H9 (cell line): ENCODE measurements at regions not wholly inside any gene's neighbourhood (a gene's known extent, or its start where the extent isn't known, plus 50 kb on each side); places are given as distances from the start of the nearest gene placed in this dataset.

Experiments used
- DNase-seq: peaks from one replicate; pipeline ENCODE4 v3.0.0-alpha.2; 2017
- H2AFZ ChIP-seq: one replicate; pipeline ENCODE4 v1.6.1; 2013; ENCODE audit warnings: mild to moderate bottlenecking, low read length, control low read depth, moderate library complexity
- H2AK5ac ChIP-seq: 2 replicates; pipeline ENCODE4 v1.6.1; 2013; ENCODE audit warnings: low read length, control low read depth, mixed read lengths; ENCODE audit not compliant: insufficient read length
- H2BK120ac ChIP-seq: one replicate; pipeline ENCODE4 v1.6.1; 2013; ENCODE audit warnings: low read depth, mild to moderate bottlenecking, low read length, control low read depth, inconsistent platforms; ENCODE audit not compliant: poor library complexity, severe bottlenecking
- H2BK12ac ChIP-seq: 2 replicates; pipeline ENCODE4 v1.6.1; 2013; ENCODE audit warnings: low read length, control low read depth, mixed read lengths, low read depth; ENCODE audit not compliant: insufficient read length
- H2BK15ac ChIP-seq: 2 replicates; pipeline ENCODE4 v1.6.1; 2013; ENCODE audit warnings: low read depth, low read length, control low read depth
- H2BK20ac ChIP-seq: one replicate; pipeline ENCODE4 v1.6.1; 2013; ENCODE audit warnings: low read depth, mild to moderate bottlenecking, low read length, control low read depth, inconsistent platforms; ENCODE audit not compliant: poor library complexity, severe bottlenecking
- H2BK5ac ChIP-seq: 2 replicates; pipeline ENCODE4 v1.6.1; 2013; ENCODE audit warnings: low read length, control low read depth, mixed read lengths; ENCODE audit not compliant: insufficient read length
- H3K14ac ChIP-seq: 2 replicates; pipeline ENCODE4 v1.6.1; 2013; ENCODE audit warnings: low read length, control low read depth; ENCODE audit not compliant: insufficient read depth
- H3K18ac ChIP-seq: 2 replicates; pipeline ENCODE4 v1.6.1; 2013; ENCODE audit warnings: low read depth, mild to moderate bottlenecking, mixed read lengths, low read length, control low read depth; ENCODE audit not compliant: insufficient read length
- H3K23ac ChIP-seq: 2 replicates; pipeline ENCODE4 v1.6.1; 2013; ENCODE audit warnings: low read length, control low read depth, mixed read lengths, low read depth; ENCODE audit not compliant: insufficient read length
- H3K23me2 ChIP-seq: 2 replicates; pipeline ENCODE4 v1.6.1; 2013; ENCODE audit warnings: low read depth, mild to moderate bottlenecking, mixed read lengths, low read length, control low read depth; ENCODE audit not compliant: insufficient read length, poor library complexity, severe bottlenecking
- H3K27ac ChIP-seq: 2 replicates; pipeline ENCODE4 v1.5.1; 2013; ENCODE audit warnings: low read length, control low read depth, mixed read lengths, low read depth; ENCODE audit not compliant: insufficient read length
- H3K27me3 ChIP-seq: 2 replicates; pipeline ENCODE4 v1.6.1; 2013; ENCODE audit warnings: low read length, control low read depth, inconsistent platforms; ENCODE audit not compliant: insufficient read depth
- H3K4ac ChIP-seq: 2 replicates; pipeline ENCODE4 v1.6.1; 2013; ENCODE audit warnings: low read depth, mild to moderate bottlenecking, control low read depth, inconsistent platforms, low read length, moderate library complexity
- H3K4me1 ChIP-seq: 2 replicates; pipeline ENCODE4 v1.6.1; 2013; ENCODE audit warnings: low read length, control low read depth, inconsistent platforms; ENCODE audit not compliant: insufficient read depth
- H3K4me2 ChIP-seq: 2 replicates; pipeline ENCODE4 v1.6.1; 2013; ENCODE audit warnings: low read length, control low read depth, mixed read lengths; ENCODE audit not compliant: insufficient read length, insufficient read depth
- H3K56ac ChIP-seq: 2 replicates; pipeline ENCODE4 v1.6.1; 2013; ENCODE audit warnings: low read depth, mild to moderate bottlenecking, mixed read lengths, low read length, control low read depth; ENCODE audit not compliant: insufficient read length
- H3K79me1 ChIP-seq: 2 replicates; pipeline ENCODE4 v1.6.1; 2013; ENCODE audit warnings: low read depth, mild to moderate bottlenecking, moderate library complexity, low read length, control low read depth, inconsistent platforms; ENCODE audit not compliant: insufficient read depth, poor library complexity, severe bottlenecking
- H3K79me2 ChIP-seq: 2 replicates; pipeline ENCODE4 v1.6.1; 2013; ENCODE audit warnings: low read length, control low read depth, inconsistent platforms; ENCODE audit not compliant: insufficient read depth
- H3K9ac ChIP-seq: 2 replicates; pipeline ENCODE4 v1.6.1; 2013; ENCODE audit warnings: low read length, control low read depth, mixed read lengths; ENCODE audit not compliant: insufficient read length; ENCODE audit errors: extremely low read depth
- H3K9me3 ChIP-seq: one replicate; pipeline ENCODE4 v1.6.1; 2013; ENCODE audit warnings: low read depth, low read length, inconsistent platforms; ENCODE audit not compliant: control insufficient read depth
- H3T11ph ChIP-seq: one replicate; pipeline ENCODE4 v1.6.1; 2013; ENCODE audit warnings: mild to moderate bottlenecking, low read length, control low read depth, inconsistent platforms
- H4K20me1 ChIP-seq: one replicate; pipeline ENCODE4 v1.6.1; 2013; ENCODE audit not compliant: control insufficient read depth, insufficient read length, insufficient read depth
- H4K5ac ChIP-seq: 2 replicates; pipeline ENCODE4 v1.6.1; 2013; ENCODE audit warnings: low read depth, mild to moderate bottlenecking, mixed read lengths, low read length, control low read depth; ENCODE audit not compliant: insufficient read length
- H4K8ac ChIP-seq: replicated peaks from 2 replicates; pipeline ENCODE4 v1.6.1; 2013; ENCODE audit warnings: low read length, control low read depth, mixed read lengths, low read depth; ENCODE audit not compliant: insufficient read length
- H4K91ac ChIP-seq: 2 replicates; pipeline ENCODE4 v1.6.1; 2013; ENCODE audit warnings: low read depth, mild to moderate bottlenecking, moderate library complexity, mixed read lengths, low read length, control low read depth; ENCODE audit not compliant: insufficient read length
- H3K27ac Mint-ChIP-seq, 3 experiments: 2 replicates in 2 of 3; 3 replicates in 1 of 3; pipeline ENCODE4 v1.8.0; 2020 to 2021; ENCODE audit warnings: mixed read lengths in 3 of 3, mild to moderate bottlenecking in 1 of 3, moderate library complexity in 1 of 3
- H3K27me3 Mint-ChIP-seq: 2 replicates; pipeline ENCODE4 v1.8.0; 2021; ENCODE audit warnings: low read depth, mild to moderate bottlenecking, moderate library complexity, mixed read lengths
- H3K36me3 Mint-ChIP-seq, 3 experiments: 2 replicates in 2 of 3; 3 replicates in 1 of 3; pipeline ENCODE4 v1.8.0; 2020 to 2021; ENCODE audit warnings: low read depth in 3 of 3, mixed read lengths in 3 of 3; ENCODE audit not compliant: insufficient read depth in 1 of 3
- H3K4me1 Mint-ChIP-seq, 2 experiments: 2 replicates each; pipeline ENCODE4 v1.8.0; 2020; ENCODE audit warnings: mixed read lengths in 2 of 2
- H3K4me3 Mint-ChIP-seq, 2 experiments: 2 replicates in 1 of 2; 3 replicates in 1 of 2; pipeline ENCODE4 v1.8.0; 2020 to 2021; ENCODE audit warnings: mild to moderate bottlenecking in 2 of 2, mixed read lengths in 2 of 2, moderate library complexity in 1 of 2
- H3K9me3 Mint-ChIP-seq, 2 experiments: 2 replicates in 1 of 2; 3 replicates in 1 of 2; pipeline ENCODE4 v1.8.0; 2020; ENCODE audit warnings: mild to moderate bottlenecking in 2 of 2, mixed read lengths in 2 of 2, moderate library complexity in 1 of 2
- CTCF ChIP-seq: fragments of 200-600 bp; sonication (generic); conservative IDR thresholded peaks from 3 replicates; pipeline ENCODE4 v1.8.0; 2021; ENCODE audit warnings: antibody characterized with exemption, mild to moderate bottlenecking
- WGBS: extraction: QIAGEN DNeasy Blood & Tissue Kit; methylation state at CpG from one replicate; pipeline ENCODE4 v1.1.7; 2013; ENCODE audit warnings: missing lambda C conversion rate, low lambda C conversion rate, mixed read lengths; ENCODE audit not compliant: insufficient read length; ENCODE audit errors: extremely low coverage; 5-methylcytosine and 5-hydroxymethylcytosine counted together

GRCh38 chr17:52892334-52892733 is 733.8 kb upstream of the CA10 start:
- no peak overlapping the region for H4K5ac ChIP-seq
- H4K91ac ChIP-seq: no peak overlapping the region
- H3K4me3 Mint-ChIP-seq: no peak overlapping the region
- H3K56ac ChIP-seq: no peak overlapping the region
- no peaks in the 10 kb centered on the region for H3K23me2 ChIP-seq
- H3K14ac ChIP-seq: no peak overlapping the region
- no peak overlapping the region for H2BK120ac ChIP-seq
- H3K79me2 ChIP-seq: no peaks in the 10 kb centered on the region
- no peaks in the 10 kb centered on the region for H3K4me1 ChIP-seq
- no peaks in the 10 kb centered on the region for H3K27me3 ChIP-seq
- H2AK5ac ChIP-seq: no peak overlapping the region
- no peak overlapping the region for H2BK12ac ChIP-seq
- no peak overlapping the region for H3K4me2 ChIP-seq
- H3K9me3 ChIP-seq: no peaks in the 10 kb centered on the region
- H3K4me1 Mint-ChIP-seq: no peaks in the 10 kb centered on the region
- no peak overlapping the region for H3K27ac Mint-ChIP-seq
- no peaks in the 10 kb centered on the region for H3K36me3 Mint-ChIP-seq
- no peak overlapping the region for H2BK20ac ChIP-seq
- no peaks in the 10 kb centered on the region for H3K27me3 Mint-ChIP-seq
- no peak overlapping the region for H2BK5ac ChIP-seq
- DNase-seq: no peak
- H2AFZ ChIP-seq: no peak overlapping the region
- H3T11ph ChIP-seq: no peak overlapping the region
- TF ChIP-seq CTCF: no peak
- H4K8ac ChIP-seq: no peak overlapping the region
- WGBS: no CpG with 5 or more reads among the region's 1 CpG
- no peaks in the 10 kb centered on the region for H3K9me3 Mint-ChIP-seq
- H3K18ac ChIP-seq: no peak overlapping the region
- H3K4ac ChIP-seq: no peak overlapping the region
- no peak overlapping the region for H3K27ac ChIP-seq
- no peaks in the 10 kb centered on the region for H3K79me1 ChIP-seq
- H4K20me1 ChIP-seq: no peaks in the 10 kb centered on the region
- H3K23ac ChIP-seq: no peak overlapping the region
- no peak overlapping the region for H2BK15ac ChIP-seq
- no peak overlapping the region for H3K9ac ChIP-seq
